ENCODE measurements at regions not wholly inside any gene's neighbourhood (a gene's known extent, or its start where the extent isn't known, plus 50 kb on each side); places are given as distances from the start of the nearest gene placed in this dataset.
"Not testable (repeated sequence)": the region's sequence is repeated elsewhere in the genome, so short reads cannot be mapped to it uniquely, and the experiment has no call there.

DNA sequence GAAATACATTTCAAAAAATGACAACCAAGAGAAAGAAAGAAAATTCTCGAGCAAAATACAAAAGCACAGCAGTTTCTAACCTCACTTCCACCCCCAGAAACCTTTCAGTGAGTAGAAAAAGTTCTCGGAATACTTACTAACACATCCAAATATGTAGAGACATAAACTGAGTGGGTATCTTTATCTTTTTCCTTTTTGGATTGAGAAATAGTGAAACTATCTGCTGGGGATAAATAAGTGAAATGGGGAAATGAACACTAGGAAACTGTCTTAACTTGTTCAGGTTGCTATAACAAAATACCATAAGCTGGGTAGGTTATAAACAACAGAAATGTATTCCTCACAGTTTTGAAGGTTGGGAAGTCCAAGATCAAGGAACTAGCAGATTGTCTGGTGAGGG lies 72.0 kb downstream of the VCAM1 start:
- DNase-seq = no peak

DNA sequence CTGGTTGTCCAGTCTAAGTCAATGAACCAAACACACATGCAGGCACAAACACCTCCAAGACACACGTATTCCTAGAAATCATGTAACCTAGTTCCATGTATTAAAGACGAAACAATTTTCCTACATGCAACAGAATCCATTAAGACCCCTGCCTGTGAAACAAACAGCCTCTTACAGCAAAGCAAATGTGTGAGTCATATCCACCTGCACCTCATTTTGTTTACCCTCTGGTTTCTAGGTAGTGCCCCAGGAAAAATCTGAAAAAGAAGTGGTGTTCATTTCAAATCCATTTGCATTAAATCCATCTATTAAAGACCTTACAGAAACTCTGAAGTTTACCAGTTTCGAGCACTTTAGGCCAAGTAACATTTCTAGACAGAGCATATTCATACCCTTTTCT lies 74.1 kb downstream of the VCAM1 start:
- no peak for DNase-seq

DNA sequence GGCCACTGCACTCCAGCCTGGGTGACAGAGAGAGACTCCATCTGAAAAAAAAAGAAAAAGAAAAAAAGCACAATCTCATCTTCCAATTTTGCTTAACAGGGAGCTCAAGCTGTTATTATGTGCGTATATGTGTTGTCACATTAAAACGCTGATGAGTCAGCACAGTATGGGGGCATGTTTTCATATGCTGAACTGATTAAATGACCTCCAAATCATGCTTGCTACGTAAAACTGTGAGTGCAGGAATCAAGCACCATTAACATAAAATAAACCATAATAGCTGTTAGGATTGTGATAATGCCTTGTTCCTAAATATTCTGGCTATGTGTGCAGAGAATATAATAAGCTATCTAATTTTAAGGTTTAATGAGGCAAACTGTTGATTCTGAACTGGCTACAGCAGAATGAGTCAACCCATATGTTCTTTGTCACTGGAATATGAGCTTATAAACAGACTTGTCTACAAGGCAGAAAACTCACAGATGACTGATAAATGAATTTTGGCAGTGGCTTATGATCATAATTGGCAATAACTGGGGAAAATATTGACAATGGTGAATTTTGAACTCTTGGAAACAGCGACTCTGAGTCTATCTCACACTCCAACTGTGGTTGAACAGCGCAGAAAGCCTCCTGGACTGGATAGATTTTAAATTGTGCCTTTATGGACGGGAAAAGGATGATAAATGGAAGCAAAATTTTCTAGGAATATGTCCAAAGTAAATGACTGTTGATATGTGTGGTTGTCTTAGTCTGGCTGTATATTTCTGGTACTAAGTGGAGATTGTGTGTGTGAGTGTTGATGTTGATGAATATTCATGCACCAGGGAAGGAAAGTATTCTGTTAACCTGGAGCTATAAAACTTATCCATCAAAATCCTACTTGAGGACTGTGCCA lies 75.5 kb downstream of the VCAM1 start:
- DNase-seq = no peak

DNA sequence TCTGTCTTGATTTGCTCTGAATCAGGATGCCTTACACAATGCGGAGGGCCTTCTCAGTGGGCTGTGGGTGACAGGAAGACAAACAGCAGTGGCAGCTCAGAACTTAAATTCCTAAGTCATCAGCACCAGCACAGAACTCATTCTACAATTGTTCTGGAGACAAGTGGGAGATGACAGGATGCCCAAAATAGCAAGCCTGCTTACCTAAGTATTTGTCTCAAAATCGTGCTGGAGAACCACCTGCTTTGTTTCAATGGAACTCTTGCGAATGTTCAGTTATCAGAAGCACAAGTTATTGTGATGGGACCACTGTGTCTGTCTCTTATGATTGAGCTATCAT lies 76.1 kb downstream of the VCAM1 start:
- DNase-seq = no peak

DNA sequence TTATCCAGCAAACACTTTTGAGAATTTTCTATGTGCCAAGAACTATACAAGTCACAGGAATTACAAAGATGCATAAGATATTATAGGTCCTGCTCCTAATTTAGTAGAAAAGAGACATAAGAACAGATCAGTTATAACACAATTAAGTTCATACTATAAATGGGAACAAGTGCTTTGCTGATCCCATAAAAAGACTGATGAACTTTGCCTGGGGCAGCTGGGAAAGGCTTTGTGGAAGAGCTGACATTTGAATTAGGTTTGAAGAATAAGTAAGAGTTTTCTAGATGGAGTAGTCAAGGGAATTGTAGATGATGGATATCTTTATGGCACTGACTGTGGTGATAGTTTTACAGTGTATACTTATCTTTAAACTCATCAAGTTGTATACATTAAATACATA lies 76.5 kb downstream of the VCAM1 start:
- DNase-seq = no peak

DNA sequence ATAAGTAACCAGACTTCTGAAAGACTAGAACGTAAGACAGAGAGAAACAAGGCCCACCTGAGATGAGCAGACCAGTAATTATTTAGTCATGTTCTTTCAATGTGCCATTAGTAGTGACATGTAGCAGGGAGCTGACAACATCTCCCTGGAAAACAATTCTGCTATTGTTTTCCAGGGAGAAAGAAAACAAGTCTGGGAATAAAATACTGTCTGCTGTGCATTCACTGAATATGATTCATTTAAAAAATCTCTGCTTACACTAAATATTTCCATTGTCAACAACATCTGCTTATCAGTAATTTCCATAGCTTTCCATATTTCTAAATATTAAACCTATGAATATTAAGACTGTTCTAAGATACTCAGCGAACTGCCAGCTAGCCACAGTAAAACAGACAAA lies 80.0 kb downstream of the VCAM1 start:
- no peak for DNase-seq

DNA sequence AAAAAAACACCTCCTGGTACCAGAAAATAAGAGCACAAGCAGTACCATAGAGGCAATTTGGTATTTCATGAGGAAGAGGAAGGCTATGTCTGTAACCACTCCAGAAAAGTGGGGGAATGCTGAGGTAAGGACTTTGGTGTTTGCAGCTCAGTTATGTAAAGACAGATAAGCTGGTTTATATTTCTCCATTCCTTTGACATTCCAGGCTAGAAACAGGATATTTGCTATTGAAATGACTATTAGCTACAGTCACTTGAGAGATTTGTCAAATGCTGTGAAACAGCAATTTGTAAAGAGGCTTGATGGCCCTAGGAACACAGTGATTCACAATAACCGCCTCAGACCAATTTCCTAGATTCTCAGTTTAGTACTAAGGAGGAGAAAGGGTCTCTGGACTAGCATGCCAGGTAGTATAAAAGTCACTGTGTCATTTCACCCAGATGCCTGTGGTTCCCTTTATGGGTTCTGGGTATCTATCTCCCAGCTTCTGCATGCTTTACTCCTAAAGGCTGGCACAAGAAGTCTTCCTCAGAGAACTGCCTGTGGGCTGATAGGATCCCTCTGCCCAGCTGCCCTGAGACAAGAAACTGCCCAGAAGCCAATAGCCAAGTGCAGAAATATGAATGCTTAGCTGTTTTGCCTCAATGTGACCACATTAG lies 80.5 kb downstream of the VCAM1 start:
- peak; percentile 51 for DNase-seq

DNA sequence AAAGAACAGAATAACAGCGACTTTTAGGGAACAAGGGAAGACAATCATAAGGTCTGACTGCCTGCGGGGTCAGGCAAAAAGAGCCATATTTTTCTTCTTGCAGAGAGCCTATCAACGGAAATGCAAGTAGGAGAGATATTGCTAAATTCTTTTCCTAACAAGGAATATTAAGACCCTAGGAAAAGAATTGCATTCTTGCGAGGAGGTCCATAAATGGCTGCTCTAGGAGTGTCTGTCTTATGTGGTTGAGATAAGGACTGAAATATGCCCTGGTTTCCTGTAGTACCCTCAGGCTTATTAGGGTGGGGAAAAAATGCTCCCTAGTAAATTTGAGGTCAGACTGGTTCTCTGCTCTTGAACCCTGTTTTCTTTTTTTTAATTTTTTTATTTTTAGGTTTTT lies 81.7 kb downstream of the VCAM1 start:
- peak; percentile 9 for DNase-seq

DNA sequence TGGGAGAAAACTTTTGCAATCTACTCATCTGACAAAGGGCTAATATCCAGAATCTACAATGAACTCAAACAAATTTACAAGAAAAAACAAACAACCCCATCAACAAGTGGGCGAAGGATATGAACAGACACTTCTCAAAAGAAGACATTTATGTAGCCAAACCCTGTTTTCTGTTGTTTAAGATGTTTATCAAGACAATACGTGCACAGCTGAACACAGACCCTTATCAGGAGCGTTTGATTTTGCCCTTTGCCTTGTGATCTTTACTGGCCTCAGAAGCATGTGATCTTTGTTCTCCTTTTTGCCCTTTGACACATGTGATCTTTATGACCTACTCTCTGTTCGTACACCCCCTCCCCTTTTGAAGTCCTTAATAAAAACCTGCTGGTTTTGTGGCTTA lies 83.7 kb downstream of the VCAM1 start:
- DNase-seq = not testable (repeated sequence)

DNA sequence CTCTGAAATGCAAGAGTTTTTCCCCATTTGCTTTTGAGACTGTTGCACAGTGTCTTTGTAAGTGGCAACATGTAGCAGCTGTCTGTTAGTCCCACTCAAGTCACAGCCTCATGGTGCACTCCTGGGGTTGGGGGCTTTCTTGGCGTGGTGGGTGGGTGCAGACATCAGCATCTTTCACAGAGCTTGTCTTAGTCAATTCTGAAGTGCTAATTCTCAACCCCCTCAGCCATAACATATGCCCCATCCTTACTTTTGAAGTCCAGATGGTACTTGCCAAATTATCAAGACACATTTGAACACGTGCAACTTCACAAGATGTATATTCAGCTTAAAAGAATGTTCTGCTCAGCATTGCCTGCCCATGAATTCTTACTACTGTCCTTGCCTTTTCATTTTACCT lies 87.1 kb downstream of the VCAM1 start:
- no peak for DNase-seq

DNA sequence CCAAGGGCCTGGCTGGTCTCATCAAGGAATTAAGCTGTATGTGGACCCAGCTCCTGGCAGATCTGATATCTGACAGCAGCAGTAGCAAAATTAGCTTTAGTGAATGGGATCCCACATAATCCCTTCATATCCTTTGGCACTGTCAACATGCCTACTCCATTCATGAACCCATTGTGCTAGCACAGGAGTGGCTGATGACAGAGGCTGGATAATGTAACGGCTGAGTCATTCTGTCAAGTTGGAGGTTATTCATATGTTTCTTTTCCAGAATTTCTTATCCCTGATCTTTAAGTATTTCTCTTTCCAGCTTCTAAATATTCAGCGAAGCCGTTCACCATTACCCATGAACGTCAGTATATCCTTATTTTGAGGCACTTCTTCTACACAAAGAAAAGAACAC lies 84.3 kb downstream of the EXTL2 start:
- DNase-seq = no peak

DNA sequence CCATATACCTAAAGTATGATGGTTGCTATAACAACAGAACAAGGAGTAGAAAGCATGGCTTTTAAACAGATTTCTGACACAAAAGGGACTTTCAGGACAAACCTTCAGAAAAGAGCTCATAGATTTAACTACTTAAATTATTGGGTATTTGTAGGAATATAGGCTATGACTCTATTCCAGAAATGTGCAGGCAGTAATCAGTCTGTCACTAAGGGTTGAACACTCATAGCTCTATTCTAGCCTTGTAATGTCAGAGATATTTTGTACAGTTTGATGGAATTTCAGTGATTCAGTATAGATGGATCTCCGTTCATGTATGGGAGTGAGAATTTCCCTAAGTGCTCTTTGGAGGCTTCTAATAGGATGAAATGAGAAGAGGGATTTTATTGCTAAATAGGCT lies 82.8 kb downstream of the EXTL2 start:
- DNase-seq = no peak

DNA sequence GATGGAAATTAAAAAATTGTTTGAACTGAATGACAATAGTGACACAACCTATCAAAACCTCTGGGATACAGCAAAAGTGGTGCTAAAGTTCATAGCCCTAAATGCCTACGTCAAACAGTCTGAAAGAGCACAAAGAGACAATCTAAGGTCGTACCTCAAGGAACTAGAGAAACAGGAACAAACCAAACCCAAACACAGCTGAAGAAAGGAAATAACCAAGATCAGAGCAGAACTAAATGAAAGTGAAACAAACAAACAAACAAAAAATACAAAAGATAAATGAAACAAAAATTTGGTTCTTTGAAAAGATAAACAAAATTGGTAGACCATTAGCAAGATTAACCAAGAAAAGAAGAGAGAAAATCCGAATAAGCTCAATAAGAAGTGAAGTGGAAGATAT lies 79.7 kb downstream of the EXTL2 start:
- not testable (repeated sequence) for DNase-seq

DNA sequence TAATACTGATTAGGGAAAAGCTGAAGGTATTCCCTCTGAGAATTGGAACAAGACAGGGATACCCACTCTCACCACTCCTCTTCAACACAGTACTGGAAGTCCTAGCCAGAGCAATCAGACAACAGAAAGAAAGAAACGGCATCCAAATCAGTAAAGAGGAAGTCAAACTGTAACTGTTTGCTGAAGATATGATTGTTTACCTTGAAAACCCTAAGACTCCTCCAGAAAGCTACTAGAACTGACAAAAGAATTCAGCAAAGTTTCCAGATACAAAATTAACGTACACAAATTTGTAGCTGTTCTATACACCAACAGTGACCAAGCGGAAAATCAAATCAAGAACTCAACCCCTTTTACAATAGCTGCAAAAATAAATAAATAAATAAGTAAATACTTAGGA lies 78.6 kb downstream of the EXTL2 start:
- DNase-seq = no peak

DNA sequence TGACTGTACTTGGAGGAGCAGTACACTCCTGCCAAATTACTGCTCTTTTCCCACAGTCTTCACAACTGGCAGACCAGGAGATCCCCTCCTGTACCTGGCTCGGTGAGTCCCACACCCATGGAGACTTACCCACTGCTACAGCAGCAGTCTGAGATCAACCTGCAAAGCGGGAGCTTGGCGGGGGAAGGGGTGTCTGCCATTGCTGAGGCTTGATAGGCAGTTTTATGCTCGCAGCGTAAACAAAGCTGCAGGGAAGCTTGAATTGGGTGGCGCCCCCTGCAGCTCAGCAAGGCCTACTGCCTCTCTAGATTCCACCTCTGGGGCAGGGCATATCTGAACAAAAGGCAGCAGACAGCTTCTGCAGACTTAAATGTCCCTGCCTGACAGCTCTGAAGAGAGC lies 74.4 kb downstream of the EXTL2 start:
- not testable (repeated sequence) for DNase-seq

DNA sequence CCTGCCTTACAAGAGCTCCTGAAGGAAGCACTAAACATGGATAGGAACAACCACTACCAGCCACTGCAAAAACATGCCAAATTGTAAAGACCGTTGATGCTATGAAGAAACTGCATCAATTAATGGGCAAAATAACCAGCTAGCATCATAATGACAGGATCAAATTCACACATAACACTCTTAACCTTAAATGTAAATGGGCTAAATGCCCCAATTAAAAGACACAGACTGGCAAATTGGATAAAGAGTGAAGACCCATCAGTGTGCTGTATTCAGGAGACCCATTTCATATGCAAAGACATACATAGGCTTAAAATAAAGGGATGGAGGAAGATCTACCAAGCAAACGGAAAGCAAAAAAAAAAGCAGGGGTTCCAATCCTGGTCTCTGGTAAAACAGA lies 72.7 kb downstream of the EXTL2 start:
- not testable (repeated sequence) for DNase-seq

Measured in NCI-H226 (cell line).